ENCODE measurements at regions not wholly inside any gene's neighbourhood (a gene's known extent, or its start where the extent isn't known, plus 50 kb on each side); places are given as distances from the start of the nearest gene placed in this dataset.

DNA sequence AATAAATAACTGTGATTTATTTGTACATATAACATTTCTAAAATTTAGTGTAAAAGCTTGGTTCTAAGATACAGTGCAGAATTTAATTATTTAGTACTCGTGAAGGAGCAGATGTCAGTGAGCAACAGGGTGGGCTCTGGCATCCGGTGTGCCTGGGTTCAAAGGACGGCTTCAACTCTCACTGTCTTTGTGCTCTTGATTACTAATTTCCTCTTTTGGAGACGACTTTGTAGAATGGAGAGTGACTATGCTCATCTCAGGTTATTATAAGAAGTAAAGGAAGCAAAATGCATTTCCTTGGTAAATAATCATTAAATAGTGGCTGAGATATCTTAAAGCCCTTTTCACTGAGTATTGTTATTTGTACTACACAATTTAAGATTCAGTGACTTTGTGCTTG, 271.7 kb downstream of the ASXL3 start:
- TF ChIP-seq POLR2A (IDR thresholded peaks at IDR 0.05; ENCODE audit: low read depth, low read length), result no peak
- no peak for DNase-seq (ENCODE audit: insufficient read length, low spot score)
- FAIRE-seq, result no peak

DNA sequence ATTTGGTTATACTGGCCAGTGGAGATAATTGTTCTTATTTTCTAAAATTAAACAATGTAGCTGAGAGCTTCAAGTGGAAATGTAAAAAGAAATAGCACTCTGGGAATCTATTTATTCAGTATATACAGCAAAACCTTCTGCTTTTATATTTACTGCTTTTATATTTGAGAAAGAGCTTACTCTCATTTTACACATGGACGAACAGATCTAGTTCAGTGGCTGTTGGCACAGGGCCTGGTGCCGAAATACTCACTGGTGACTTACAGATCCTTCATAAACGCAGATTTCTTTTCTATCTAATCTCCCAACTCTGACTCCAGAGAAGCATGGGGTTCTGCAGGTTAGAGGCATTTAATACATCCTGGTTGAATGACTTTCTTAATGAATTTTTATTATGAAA, 266.2 kb downstream of the ASXL3 start:
- DNase-seq (ENCODE audit: insufficient read length, low spot score) (no peak), FAIRE-seq (no peak)
- no peak for TF ChIP-seq POLR2A (IDR thresholded peaks at IDR 0.05; ENCODE audit: low read depth, low read length)

DNA sequence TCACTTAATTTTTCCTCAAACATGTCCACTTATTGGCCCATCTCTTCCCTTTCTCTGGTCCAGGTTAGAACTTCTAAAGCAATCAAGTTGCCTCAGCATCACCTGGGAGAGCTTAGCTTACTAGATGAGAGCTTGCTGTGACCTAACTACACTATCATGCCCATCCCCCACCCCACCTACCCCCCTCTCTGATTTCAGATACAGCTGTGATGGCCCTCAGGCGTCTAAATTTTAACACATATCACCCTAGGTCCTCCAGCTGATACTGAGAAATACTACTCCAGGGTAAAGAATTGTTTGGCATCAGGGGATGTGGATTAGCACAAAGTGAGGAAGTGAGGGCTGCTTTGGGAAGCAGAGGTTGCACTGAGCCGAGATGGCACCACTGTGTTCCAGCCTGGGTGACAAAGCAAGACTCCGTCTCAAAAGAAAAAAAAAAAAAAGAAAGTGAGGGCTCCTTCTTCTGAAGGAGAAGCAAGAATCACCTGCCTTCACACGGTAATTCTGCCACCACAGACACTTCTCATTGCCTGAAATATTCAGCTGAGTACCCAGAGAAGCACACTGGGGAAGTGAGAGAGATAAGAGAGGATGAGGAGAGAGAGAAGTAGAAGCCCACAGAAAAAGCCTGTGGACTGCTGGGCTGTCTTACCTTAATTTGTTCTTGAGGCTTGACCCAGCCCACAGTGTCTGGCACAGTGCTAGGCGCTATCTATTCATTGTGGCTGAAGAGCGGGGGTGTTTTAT, 263.4 kb downstream of the ASXL3 start:
- no peak for FAIRE-seq
- DNase-seq (ENCODE audit: insufficient read length, low spot score), result no peak

DNA sequence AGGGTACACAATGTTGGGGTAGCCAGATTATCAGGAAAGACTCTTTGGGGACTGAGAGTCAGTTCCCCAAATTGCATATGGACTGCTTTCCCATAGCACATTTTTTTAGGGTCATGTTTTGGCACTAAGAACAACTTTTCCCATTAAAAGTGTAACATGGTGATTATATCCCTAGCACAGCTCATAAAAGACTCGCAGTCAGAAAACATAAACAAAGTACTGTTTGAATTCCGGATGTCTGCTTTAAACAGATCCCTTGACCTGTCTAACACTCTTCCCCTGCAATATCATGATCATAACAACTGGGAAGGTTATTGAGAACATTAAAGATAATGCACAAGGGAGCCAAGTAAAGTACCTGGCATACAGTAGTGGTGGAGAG, 262.2 kb downstream of the ASXL3 start:
- no peak for TF ChIP-seq POLR2A (IDR thresholded peaks at IDR 0.05; ENCODE audit: low read depth, low read length)
- DNase-seq (ENCODE audit: insufficient read length, low spot score), result no peak
- FAIRE-seq, result no peak

More for the DNA sequence above, 263.4 kb downstream of the ASXL3 start:
- no peak for TF ChIP-seq POLR2A (IDR thresholded peaks at IDR 0.05; ENCODE audit: low read depth, low read length)

DNA sequence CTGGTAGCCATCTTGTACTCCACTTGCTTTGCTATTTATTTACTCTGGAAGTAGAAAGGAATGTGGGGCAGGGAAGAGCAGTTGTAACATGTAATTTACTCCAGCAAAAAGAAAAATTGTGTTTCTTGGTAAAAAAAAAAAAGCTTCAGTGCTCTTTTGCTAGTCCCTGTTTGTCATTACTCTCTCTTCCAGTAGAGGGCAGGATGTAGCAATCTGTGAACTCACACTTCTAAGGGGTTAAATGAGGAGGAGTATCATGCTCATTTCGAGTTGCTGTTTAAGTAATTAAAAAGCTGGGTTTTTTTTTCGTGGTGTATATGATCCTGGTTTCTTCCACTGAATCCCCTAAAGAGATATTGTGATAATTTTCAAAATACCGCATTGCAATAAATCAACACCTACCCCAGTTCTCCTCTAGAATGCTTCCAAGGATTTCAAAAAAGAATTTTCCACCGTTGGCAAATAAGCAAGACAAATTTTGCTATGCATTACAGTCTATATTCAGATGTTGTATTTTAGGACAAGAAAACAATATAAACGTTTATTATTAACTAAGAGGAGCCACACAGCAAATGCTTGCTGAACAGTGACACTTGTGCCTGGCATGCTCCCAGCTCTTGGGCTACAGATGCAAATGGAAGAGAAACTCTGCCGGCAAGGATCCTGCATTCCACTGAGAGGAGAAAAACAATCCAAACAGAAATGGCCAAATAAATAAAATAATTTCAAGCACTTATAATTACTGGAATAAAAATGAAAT, 261.6 kb downstream of the ASXL3 start:
- no peak for DNase-seq (ENCODE audit: insufficient read length, low spot score)
- FAIRE-seq, result no peak
- no peak for TF ChIP-seq POLR2A (IDR thresholded peaks at IDR 0.05; ENCODE audit: low read depth, low read length)

DNA sequence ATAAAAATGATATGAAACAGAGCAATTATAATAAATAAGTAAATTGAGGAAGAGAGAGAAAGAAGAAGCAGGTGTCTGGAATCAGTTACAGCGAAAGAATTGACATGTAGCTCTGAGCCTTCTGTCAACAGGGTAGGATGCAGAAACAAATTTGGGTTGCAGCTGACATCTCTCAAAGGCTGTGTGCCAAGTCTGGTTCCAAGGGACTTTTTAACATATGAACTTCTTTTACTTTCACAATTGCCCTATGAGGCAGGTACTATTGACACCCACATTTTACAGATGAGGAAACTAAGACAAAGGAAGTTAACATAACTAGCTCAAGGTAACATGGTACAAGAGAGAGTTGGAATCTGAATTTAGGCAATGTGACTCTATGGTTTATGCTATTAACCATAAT, 260.0 kb downstream of the ASXL3 start:
- TF ChIP-seq POLR2A (IDR thresholded peaks at IDR 0.05; ENCODE audit: low read depth, low read length), result no peak
- FAIRE-seq (no peak), DNase-seq (ENCODE audit: insufficient read length, low spot score) (no peak)

DNA sequence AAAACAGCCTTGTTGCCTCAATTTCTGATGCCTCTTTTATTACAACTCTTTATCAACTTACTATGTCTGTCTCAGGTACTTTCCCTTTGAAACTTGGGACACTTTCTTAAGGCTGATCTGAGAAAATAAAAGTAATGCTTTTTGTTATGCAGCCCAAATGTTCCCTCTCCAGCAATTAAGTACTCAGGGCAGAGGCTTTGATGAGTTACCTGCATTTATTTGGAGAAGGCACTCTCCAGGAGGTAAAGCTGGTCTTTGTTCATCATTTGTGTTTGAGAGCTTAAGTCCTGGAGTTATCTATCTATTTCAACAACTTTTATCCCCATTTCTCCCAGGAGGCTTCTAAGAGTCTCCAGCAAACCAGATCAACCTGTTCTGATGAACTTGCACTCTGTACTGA, 259.2 kb downstream of the ASXL3 start:
- no peak for TF ChIP-seq POLR2A (IDR thresholded peaks at IDR 0.05; ENCODE audit: low read depth, low read length)
- FAIRE-seq (no peak), DNase-seq (ENCODE audit: insufficient read length, low spot score) (no peak)

DNA sequence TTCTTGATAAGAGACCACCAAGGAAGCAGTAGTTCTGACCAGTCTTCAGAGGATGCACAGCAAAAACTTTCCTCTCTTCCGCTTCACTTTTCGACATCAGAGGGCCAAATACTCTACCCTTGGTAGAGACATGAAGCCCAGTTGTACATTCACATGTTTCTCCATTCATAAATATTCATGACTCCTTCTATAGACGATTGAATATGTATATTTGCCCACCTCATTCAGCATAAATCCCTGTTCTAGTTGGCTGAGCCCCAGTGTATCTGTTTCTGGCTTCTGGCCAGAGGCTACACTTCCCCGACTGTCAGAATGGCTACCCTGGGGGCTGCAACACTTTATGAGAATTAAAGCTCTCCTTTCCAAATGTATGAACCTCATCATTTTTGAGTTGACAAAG, 258.5 kb downstream of the ASXL3 start:
- DNase-seq (ENCODE audit: insufficient read length, low spot score) (no peak), FAIRE-seq (no peak)
- TF ChIP-seq POLR2A (IDR thresholded peaks at IDR 0.05; ENCODE audit: low read depth, low read length), result no peak

DNA sequence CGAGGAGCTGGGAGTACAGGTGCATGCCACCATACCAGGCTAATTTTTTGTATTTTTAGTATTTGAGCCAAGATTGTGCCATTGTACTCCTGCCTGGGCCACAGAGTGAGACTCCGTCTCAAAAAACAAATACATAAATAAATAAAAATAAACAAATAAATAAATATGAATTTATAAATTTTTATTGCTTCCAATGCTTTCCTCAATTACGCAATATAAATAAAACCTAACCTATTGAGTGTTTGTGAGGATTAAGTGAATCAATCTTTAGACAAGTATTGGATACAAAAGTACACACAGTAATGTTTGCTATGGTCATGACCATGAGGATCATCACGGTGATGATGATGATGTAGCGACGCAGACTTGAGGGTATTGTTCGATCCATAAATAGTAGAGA, 257.4 kb downstream of the ASXL3 start:
- no peak for TF ChIP-seq POLR2A (IDR thresholded peaks at IDR 0.05; ENCODE audit: low read depth, low read length)
- no peak for FAIRE-seq
- no peak for DNase-seq (ENCODE audit: insufficient read length, low spot score)

DNA sequence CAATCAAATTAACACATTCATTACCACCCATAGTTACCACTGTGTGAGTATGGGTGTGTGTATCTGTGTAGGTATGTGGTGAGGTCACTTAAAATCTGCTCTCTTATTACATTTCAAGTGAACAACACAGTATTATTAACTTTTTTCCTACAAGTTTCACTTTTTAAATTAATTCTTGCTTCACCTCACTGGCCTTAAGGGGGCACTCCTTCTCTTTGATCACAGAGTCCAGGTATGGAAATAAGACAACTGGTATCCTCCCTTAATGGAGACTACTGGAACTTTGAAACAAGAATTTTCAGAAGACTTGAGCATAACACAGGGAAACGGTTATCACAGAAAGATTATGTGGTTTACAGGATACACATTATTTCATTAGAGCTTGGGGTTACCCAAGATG, 255.8 kb downstream of the ASXL3 start:
- TF ChIP-seq POLR2A (IDR thresholded peaks at IDR 0.05; ENCODE audit: low read depth, low read length), result no peak
- FAIRE-seq (no peak), DNase-seq (ENCODE audit: insufficient read length, low spot score) (no peak)

DNA sequence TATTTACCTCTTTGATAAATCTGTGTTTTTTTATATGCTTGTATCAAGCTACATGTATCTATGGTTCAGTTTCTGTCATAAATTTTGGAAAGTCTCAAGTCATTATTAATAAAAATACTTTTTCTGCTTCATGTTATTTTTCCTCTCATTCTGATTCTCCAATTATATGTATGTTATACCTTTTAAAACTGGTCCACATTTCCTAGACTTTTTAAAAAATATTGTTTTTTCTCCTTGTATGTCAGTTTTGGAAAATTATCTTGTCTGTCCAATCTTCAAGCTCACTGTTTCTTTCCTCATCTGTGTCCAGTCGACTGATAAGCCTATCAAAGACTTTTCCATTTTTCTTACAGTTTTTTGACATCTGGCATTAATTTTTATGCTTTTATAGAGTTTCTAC, 253.4 kb downstream of the ASXL3 start:
- TF ChIP-seq POLR2A (IDR thresholded peaks at IDR 0.05; ENCODE audit: low read depth, low read length), result no peak
- DNase-seq (ENCODE audit: insufficient read length, low spot score) (no peak), FAIRE-seq (no peak)

DNA sequence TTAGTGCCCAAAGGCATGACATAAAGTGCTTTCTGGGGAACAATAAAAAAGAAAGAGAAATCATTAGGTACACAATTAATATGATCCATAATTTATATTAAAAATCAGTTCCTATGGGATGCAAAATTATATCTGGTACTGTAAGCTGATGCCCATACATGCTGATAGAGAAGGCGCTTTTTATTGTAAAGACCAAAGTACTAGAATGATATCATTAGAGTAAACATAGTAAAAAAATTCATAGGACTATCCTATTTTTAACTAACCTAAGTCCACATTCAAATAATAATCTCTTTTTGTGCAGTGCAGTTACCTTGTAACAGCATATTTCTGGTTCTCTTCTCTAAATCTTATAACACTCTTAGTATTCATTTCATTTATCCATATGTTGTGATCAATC, 252.2 kb downstream of the ASXL3 start:
- DNase-seq (ENCODE audit: insufficient read length, low spot score), result no peak
- FAIRE-seq, result no peak
- no peak for TF ChIP-seq POLR2A (IDR thresholded peaks at IDR 0.05; ENCODE audit: low read depth, low read length)

DNA sequence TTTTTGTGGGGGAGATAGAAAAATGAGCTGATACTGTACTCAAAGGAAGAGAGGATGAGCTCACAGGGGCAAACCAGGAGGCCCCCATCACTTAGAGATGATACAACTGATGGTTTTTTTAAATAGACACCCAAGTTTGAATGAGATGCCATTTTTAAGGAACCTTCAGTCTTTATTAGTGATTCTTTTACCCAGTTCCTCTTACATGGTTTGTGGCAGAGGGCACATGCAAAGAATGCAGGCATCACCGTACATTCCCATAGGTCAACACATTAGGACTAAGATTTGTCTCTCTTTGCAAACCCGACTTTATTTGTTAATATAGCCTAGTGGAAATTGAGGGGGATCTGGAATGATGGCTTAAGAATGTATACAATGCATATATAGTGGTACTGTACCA, 250.9 kb downstream of the ASXL3 start:
- DNase-seq (ENCODE audit: insufficient read length, low spot score) (no peak), FAIRE-seq (no peak)
- no peak for TF ChIP-seq POLR2A (IDR thresholded peaks at IDR 0.05; ENCODE audit: low read depth, low read length)

DNA sequence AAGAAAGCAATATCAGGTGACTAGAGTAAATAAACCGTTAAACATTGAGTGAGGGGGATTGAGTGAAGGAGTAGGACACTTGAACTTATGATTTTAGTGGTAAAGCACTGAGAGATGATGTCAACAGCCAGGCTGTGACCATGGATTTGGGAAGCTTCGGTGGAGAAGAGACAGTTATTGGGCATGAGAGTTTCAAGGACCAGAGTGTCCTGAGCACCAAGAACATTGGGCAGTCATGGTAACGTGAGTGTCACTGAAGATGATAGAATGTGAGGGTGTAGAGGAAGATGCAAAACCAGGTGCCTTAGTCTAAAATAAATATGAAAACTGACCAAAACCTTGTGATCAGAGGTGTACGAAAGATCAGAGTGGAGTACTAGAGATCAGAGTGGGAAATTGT, 248.1 kb downstream of the ASXL3 start:
- DNase-seq (ENCODE audit: insufficient read length, low spot score), result no peak
- no peak for FAIRE-seq
- TF ChIP-seq POLR2A (IDR thresholded peaks at IDR 0.05; ENCODE audit: low read depth, low read length), result no peak

DNA sequence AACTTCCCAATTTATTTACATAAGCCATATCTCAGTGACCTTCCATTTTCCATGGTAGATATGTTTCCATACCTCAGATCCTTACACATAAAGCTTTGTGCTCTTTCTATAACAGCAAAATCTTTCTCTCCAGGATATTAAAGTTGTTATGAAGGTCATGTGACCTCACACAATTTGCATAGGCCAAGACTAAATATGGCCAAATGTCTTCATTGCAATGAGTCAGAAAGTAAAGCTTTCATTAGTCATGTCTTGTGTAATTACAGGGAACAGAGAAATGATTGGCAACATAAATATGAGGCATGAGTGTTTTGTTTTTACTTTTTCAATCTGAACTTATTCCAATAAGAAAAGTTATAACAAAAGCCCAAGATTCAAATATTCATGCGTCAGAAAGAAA, 243.5 kb downstream of the ASXL3 start:
- no peak for TF ChIP-seq POLR2A (IDR thresholded peaks at IDR 0.05; ENCODE audit: low read depth, low read length)
- FAIRE-seq (no peak), DNase-seq (ENCODE audit: insufficient read length, low spot score) (no peak)

Data from H54 (cell line).